GM21526 (cell line): ENCODE measurements at regions not wholly inside any gene's neighbourhood (a gene's known extent, or its start where the extent isn't known, plus 50 kb on each side); places are given as distances from the start of the nearest gene placed in this dataset.

Experiments used
- ATAC-seq: cut with Tn5 transposase; IDR thresholded peaks from one replicate; pipeline ENCODE4 v1.9.1; 2021; ENCODE audit warnings: moderate library complexity; ENCODE audit not compliant: unreplicated experiment, low FRiP score

GRCh38 chr4:115866364-115866896 lies 753.0 kb upstream of the NDST4 start:
- ATAC-seq, result no peak

GRCh38 chr4:115865736-115866135 lies 752.3 kb upstream of the NDST4 start:
- ATAC-seq, result no peak

GRCh38 chr4:115852767-115853091 lies 739.3 kb upstream of the NDST4 start:
- no peak for ATAC-seq

DNA sequence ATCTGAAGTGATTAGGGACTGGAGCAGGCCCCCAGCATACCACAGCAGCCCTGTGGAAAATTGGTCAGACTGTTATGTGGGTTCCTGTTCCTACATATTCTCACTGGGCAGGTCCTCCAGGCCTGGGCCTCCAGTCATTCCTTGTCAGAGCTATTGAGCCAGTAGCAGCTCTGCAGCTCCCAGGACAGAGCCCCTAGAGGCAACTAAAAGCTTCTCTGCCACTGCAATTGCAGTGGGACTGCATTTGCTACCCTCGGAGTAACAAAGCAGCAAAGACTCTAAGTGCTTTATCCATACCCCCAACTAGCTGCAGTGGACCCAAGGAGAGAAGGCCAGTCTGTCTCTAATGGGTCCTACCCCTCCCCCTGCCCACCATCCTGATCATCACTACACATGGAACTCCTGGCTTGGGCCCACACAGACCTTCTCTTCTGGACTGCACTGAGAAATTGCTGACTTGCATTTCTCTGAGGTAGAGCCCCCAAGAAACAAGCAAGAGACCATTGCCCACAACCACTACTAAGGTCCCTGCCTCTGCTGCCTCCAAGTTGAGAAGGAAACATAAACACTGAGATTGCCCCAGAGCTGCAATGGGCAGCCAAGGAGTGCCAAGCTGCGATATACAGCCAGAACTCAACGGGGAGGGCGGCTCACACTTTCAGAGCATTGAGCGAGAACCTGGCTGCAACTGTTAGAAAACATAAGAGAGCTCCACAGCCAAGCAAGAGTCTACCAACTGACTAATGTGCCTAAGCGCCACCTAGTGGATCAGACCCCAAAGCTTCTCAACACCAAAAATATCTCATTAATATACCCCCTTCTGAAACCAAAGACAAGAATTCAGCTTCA lies 738.7 kb upstream of the NDST4 start:
- peak; percentile 87 for ATAC-seq

- no peak for ATAC-seq
Observed at GRCh38 chr4:115850799-115851509, 737.5 kb upstream of the NDST4 start.

GRCh38 chr4:115844180-115844579 lies 730.8 kb upstream of the NDST4 start:
- ATAC-seq, result no peak

DNA sequence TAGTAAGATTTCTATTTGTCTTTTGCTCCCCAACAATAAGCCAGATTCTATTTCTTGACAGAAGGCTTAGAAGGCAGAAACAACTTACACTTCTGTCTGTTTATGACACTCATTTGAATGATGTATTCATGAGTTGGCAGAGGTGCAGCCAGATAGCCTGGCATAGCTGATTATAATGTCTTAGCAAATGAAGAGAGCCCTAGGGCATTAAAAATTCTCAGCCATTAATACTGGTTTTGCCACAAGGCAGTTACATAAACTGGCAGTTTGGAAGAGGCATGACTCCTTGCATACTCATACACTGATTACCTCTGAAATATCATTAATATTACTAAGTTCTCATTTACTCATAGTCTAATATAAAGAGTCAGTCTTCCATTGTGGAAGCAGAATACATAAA lies 728.5 kb upstream of the NDST4 start:
- ATAC-seq, result no peak

GRCh38 chr4:115834441-115834840 lies 721.0 kb upstream of the NDST4 start:
- no peak for ATAC-seq

- no peak for ATAC-seq
Observed at GRCh38 chr4:115824630-115825029, 711.2 kb upstream of the NDST4 start.

GRCh38 chr4:115803825-115804224 lies 690.4 kb upstream of the NDST4 start:
- ATAC-seq, result no peak

DNA sequence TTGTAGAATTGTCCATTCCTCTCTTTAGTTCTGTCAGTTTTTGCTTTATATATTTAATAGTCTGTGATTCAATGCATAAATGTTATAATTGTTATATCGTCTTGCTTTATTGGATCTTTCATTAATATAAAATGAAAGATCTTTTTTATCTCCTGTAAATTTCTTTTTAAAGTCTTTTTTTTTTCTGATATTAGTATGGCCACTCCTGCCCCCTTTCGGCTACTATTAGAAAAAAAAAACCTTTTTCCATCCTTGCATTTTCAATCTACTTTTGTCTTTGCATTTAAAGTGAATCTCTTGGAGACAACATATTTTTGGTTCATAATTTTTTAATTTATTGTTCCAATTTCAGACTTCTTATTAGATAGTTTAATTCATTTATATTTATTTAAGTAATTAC lies 677.4 kb upstream of the NDST4 start:
- ATAC-seq, result no peak

- no peak for ATAC-seq
Observed at GRCh38 chr4:115781528-115782146, 668.2 kb upstream of the NDST4 start.

DNA sequence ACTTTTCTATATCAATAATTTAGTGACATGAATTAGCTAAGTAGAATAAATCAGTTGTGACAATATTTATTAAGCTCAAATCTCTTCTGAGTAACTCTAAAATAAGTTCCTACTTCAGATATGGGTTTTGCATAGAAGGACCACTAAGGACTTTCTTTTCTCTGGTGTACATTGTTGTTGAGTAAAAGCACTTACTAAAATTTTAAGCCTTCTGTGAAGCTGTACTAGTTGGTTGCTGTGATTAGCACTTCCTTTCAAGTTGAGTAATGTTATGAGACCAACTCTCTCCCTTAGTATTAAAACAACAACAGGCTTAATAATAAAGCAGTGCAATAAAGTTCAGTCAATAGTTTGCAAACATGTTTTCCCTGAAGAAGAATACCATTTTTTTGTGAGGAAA lies 667.4 kb upstream of the NDST4 start:
- peak; percentile 64 for ATAC-seq

- ATAC-seq, result no peak
Observed at GRCh38 chr4:115780268-115780667, 666.8 kb upstream of the NDST4 start.

GRCh38 chr4:115770046-115770543 lies 656.7 kb upstream of the NDST4 start:
- no peak for ATAC-seq

- no peak for ATAC-seq
Observed at GRCh38 chr4:115769396-115769795, 656.0 kb upstream of the NDST4 start.

DNA sequence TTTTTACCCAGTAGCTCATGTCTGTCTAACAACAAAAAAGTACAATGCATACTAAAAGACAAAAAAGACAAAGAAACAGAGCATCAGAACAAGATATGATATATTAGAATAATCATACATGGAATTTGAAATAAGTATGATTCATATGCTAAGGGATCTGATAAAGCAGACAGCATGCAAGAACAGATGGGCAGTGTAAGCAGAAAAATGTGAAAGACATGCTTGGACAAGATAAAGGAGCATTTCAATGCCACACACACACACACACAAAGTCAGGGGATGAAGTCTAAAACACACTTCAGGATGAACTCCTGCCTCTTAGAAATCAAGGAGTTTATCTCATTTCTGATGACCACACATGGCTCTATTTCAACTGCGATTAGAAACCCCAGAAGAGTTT lies 649.6 kb upstream of the NDST4 start:
- ATAC-seq, result no peak

DNA sequence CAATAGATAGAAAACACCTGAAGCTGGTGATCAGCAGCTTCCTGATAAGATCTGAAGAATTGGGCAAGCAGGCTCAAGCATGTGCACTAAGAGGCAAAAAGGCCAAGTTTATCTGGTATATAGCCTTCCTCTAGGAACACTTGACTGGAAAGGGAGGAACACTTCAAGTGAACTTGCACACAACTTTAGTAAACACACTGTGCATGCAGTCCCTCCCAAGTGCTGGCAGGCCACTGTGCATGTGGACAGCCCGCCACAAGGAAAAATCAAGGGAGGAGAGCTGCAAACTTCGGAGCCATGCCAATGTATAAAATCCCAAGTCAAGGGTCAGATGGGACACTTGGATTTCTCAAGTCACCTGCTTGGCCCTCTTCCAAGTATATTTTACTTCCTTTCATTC lies 645.8 kb upstream of the NDST4 start:
- ATAC-seq, result no peak

DNA sequence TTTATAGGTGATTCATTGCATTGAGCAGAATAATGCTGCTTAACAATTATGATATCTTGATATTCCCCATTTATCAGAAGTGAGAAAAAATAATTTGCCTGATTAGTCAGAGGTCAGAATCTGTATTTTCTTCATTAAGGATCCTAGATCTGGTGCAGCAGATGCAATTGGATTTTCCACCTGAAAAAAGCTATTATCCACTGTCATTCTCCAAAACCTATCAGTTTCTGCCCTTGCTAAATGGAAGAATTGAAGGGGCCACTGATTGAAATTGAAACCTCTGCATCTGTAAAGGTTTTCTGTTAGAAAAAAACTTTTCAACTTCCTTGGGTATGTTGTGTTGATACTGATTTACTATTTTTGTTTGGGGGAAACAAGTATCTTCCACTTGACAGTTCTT lies 636.0 kb upstream of the NDST4 start:
- ATAC-seq, result no peak

DNA sequence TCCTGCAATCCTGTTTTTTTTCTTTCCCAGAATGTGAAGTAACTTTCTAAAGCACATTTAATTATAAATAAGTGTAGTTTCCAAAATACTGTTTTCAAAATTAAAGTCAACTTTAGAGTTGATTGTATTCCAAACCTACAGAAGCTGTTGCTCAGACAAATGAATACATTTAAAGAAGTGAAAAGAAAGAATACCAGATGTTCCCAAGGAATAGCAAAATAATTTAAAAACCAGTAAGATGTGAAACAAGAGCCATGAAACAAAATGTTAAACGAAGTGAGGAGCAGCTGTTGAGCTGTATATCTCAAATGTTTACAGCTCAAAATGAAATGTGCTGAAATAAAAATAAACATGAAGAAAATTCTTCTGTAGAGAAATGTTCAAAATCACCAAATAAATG lies 627.4 kb upstream of the NDST4 start:
- ATAC-seq, result no peak

- no peak for ATAC-seq
Observed at GRCh38 chr4:115729739-115730266, 616.4 kb upstream of the NDST4 start.
